HepG2 (cell line): ENCODE measurements at regions not wholly inside any gene's neighbourhood (a gene's known extent, or its start where the extent isn't known, plus 50 kb on each side); places are given as distances from the start of the nearest gene placed in this dataset.

ENCODE experiments used
- ATRX ChIP-seq: sonication (generic); formaldehyde crosslinking; IDR thresholded peaks from 2 replicates; pipeline ENCODE4 v1.4.0; 2020; ENCODE audit warnings: missing genetic modification reagents, borderline replicate concordance
- PPARG ChIP-seq: conservative IDR thresholded peaks from 2 replicates; pipeline ENCODE4 v1.6.1; 2016; ENCODE audit warnings: missing biosample characterization, missing genetic modification reagents
- SRY ChIP-seq: sonication (generic); formaldehyde crosslinking; IDR thresholded peaks from 2 replicates; pipeline ENCODE4 v1.8.0; 2022; ENCODE audit warnings: mild to moderate bottlenecking, missing genetic modification reagents
- STAG1 ChIP-seq: sonication (generic); formaldehyde crosslinking; IDR thresholded peaks from 2 replicates; pipeline ENCODE4 v1.4.0; 2020; ENCODE audit warnings: missing genetic modification reagents
- TAF1 ChIP-seq: sonication (generic); formaldehyde crosslinking; IDR thresholded peaks from 2 replicates; pipeline ENCODE4 v1.4.0; 2020; ENCODE audit warnings: missing genetic modification reagents
- TOE1 ChIP-seq: sonication (generic); formaldehyde crosslinking; IDR thresholded peaks from 2 replicates; pipeline ENCODE4 v1.4.0; 2020; ENCODE audit warnings: mild to moderate bottlenecking, missing genetic modification reagents
- ZNF296 ChIP-seq: sonication (generic); formaldehyde crosslinking; conservative IDR thresholded peaks from 2 replicates; pipeline ENCODE4 v1.5.0; 2020; ENCODE audit warnings: mild to moderate bottlenecking, missing genetic modification reagents
- TF ChIP-seq, protein P1 (sequence below): sonication (generic); formaldehyde crosslinking; IDR thresholded peaks from 2 replicates; pipeline ENCODE4 v1.5.0; 2020; ENCODE audit warnings: mild to moderate bottlenecking, missing genetic modification reagents, moderate library complexity
- TF ChIP-seq, protein P2 (sequence below), 2 experiments: sonication (generic) in 1 of 2; formaldehyde crosslinking in 1 of 2; IDR thresholded peaks; 2 replicates each; pipeline versions ENCODE4 v1.4.0 to v1.6.1; 2016 to 2020; ENCODE audit warnings: borderline replicate concordance in 1 of 2, low read depth in 1 of 2, mild to moderate bottlenecking in 1 of 2, missing genetic modification reagents in 1 of 2
- TF ChIP-seq, protein P3 (sequence below): sonication (generic); formaldehyde crosslinking; IDR thresholded peaks from 2 replicates; pipeline ENCODE4 v1.5.1; 2020; ENCODE audit warnings: mild to moderate bottlenecking, missing genetic modification reagents, moderate library complexity
- TF ChIP-seq, protein P4 (sequence below): conservative IDR thresholded peaks from 2 replicates; pipeline ENCODE4 v1.6.1; 2018; ENCODE audit warnings: missing genetic modification reagents
- TF ChIP-seq, protein P5 (sequence below): sonication (generic); formaldehyde crosslinking; IDR thresholded peaks from 2 replicates; pipeline ENCODE4 v1.4.0; 2020; ENCODE audit warnings: missing genetic modification reagents

DNA sequence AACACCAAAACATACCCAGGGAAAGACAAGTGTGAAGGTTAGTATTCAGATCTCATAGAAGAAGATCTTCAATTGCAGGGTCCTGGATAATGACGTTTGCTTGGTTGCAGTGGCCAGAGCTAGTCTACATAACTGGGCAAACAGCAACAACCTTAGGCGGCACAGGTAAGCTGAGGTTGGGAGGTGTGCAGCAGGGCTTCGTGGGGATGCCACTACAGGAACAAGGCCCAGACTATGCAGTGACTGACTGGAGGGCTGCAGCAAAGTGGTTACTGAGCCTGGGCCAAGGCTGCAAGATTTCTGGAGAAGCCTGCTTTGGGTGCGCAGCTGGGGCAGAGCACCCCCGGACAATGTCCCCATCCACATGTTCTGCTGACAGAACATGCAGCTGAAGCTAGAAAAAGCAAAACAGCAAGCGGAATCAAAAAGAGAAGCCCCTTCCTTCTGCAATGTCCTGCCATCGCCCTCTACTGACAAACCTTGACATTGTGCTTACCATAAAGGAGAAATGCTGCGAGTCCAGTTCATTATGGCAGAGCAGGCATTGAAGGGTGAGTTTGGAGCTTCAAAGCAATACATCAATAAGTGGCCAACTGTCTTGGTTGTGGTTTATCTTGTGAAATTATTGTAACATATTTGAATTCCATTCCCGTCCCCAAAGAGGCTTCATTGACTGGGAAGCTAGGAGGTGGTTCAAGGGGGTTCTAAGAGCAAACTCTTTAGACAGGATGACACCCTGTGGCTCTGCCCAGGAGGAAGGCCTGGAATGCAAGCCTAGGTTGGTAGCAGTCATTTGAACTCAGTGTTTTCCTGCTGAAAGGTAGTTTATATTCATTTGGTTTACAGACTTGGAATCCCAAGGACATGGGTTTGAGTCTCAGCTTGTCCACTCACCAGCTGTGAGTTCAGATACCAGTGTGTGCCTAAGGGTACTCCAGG lies 217.0 kb downstream of the PDCD6IP start (continued):
- TF ChIP-seq, protein P1, sequence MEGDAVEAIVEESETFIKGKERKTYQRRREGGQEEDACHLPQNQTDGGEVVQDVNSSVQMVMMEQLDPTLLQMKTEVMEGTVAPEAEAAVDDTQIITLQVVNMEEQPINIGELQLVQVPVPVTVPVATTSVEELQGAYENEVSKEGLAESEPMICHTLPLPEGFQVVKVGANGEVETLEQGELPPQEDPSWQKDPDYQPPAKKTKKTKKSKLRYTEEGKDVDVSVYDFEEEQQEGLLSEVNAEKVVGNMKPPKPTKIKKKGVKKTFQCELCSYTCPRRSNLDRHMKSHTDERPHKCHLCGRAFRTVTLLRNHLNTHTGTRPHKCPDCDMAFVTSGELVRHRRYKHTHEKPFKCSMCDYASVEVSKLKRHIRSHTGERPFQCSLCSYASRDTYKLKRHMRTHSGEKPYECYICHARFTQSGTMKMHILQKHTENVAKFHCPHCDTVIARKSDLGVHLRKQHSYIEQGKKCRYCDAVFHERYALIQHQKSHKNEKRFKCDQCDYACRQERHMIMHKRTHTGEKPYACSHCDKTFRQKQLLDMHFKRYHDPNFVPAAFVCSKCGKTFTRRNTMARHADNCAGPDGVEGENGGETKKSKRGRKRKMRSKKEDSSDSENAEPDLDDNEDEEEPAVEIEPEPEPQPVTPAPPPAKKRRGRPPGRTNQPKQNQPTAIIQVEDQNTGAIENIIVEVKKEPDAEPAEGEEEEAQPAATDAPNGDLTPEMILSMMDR (CRISPR knock-in tag) = peak; percentile 85
- TF ChIP-seq ZNF296 (CRISPR knock-in tag) (no peak), SRY (CRISPR knock-in tag) (no peak), TOE1 (CRISPR knock-in tag) (no peak), TAF1 (CRISPR knock-in tag) (no peak), ATRX (CRISPR knock-in tag) (no peak), PPARG (CRISPR knock-in tag) (0 out of 2 replicates have a peak, but pooled peaks have one; percentile 9), STAG1 (CRISPR knock-in tag) (peak; percentile 81)
- TF ChIP-seq, protein P2, sequence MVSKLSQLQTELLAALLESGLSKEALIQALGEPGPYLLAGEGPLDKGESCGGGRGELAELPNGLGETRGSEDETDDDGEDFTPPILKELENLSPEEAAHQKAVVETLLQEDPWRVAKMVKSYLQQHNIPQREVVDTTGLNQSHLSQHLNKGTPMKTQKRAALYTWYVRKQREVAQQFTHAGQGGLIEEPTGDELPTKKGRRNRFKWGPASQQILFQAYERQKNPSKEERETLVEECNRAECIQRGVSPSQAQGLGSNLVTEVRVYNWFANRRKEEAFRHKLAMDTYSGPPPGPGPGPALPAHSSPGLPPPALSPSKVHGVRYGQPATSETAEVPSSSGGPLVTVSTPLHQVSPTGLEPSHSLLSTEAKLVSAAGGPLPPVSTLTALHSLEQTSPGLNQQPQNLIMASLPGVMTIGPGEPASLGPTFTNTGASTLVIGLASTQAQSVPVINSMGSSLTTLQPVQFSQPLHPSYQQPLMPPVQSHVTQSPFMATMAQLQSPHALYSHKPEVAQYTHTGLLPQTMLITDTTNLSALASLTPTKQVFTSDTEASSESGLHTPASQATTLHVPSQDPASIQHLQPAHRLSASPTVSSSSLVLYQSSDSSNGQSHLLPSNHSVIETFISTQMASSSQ (IDR thresholded peaks at IDR 0.05; ENCODE audit: low read depth) = no peak
- TF ChIP-seq, protein P2 (CRISPR knock-in tag; IDR thresholded peaks at IDR 0.05; ENCODE audit: borderline replicate concordance) = no peak
- TF ChIP-seq, protein P3, sequence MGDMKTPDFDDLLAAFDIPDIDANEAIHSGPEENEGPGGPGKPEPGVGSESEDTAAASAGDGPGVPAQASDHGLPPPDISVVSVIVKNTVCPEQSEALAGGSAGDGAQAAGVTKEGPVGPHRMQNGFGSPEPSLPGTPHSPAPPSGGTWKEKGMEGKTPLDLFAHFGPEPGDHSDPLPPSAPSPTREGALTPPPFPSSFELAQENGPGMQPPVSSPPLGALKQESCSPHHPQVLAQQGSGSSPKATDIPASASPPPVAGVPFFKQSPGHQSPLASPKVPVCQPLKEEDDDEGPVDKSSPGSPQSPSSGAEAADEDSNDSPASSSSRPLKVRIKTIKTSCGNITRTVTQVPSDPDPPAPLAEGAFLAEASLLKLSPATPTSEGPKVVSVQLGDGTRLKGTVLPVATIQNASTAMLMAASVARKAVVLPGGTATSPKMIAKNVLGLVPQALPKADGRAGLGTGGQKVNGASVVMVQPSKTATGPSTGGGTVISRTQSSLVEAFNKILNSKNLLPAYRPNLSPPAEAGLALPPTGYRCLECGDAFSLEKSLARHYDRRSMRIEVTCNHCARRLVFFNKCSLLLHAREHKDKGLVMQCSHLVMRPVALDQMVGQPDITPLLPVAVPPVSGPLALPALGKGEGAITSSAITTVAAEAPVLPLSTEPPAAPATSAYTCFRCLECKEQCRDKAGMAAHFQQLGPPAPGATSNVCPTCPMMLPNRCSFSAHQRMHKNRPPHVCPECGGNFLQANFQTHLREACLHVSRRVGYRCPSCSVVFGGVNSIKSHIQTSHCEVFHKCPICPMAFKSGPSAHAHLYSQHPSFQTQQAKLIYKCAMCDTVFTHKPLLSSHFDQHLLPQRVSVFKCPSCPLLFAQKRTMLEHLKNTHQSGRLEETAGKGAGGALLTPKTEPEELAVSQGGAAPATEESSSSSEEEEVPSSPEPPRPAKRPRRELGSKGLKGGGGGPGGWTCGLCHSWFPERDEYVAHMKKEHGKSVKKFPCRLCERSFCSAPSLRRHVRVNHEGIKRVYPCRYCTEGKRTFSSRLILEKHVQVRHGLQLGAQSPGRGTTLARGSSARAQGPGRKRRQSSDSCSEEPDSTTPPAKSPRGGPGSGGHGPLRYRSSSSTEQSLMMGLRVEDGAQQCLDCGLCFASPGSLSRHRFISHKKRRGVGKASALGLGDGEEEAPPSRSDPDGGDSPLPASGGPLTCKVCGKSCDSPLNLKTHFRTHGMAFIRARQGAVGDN (CRISPR knock-in tag) = peak; percentile 31; the same call in 1 of the 2 replicates
- TF ChIP-seq, protein P4, sequence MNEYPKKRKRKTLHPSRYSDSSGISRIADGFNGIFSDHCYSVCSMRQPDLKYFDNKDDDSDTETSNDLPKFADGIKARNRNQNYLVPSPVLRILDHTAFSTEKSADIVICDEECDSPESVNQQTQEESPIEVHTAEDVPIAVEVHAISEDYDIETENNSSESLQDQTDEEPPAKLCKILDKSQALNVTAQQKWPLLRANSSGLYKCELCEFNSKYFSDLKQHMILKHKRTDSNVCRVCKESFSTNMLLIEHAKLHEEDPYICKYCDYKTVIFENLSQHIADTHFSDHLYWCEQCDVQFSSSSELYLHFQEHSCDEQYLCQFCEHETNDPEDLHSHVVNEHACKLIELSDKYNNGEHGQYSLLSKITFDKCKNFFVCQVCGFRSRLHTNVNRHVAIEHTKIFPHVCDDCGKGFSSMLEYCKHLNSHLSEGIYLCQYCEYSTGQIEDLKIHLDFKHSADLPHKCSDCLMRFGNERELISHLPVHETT (CRISPR knock-in tag) = no peak
- TF ChIP-seq, protein P5, sequence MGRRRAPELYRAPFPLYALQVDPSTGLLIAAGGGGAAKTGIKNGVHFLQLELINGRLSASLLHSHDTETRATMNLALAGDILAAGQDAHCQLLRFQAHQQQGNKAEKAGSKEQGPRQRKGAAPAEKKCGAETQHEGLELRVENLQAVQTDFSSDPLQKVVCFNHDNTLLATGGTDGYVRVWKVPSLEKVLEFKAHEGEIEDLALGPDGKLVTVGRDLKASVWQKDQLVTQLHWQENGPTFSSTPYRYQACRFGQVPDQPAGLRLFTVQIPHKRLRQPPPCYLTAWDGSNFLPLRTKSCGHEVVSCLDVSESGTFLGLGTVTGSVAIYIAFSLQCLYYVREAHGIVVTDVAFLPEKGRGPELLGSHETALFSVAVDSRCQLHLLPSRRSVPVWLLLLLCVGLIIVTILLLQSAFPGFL (CRISPR knock-in tag) = no peak
